Left ventricle myocardium superior (tissue), 1 donor: ENCODE measurements at regions not wholly inside any gene's neighbourhood (a gene's known extent, or its start where the extent isn't known, plus 50 kb on each side); places are given as distances from the start of the nearest gene placed in this dataset.

Experiments
- ATAC-seq: fragments of 200-7000 bp; cut with Tn5 transposase; one replicate; pipeline ENCODE4 v1.9.1; 2020; ENCODE audit warnings: mild to moderate bottlenecking, moderate library complexity
- DNase-seq: peaks from one replicate; pipeline ENCODE4 v3.0.0-alpha.2; 2020
- intact Hi-C: fragments of 100-400 bp; cut with micrococcal nuclease; formaldehyde crosslinking; loops from one replicate; pipeline ENCODE4 v1.11.0; 2022
- donor health status: DM: no; HTN: yes; CAD: no; lungs with severe emphysema.

DNA sequence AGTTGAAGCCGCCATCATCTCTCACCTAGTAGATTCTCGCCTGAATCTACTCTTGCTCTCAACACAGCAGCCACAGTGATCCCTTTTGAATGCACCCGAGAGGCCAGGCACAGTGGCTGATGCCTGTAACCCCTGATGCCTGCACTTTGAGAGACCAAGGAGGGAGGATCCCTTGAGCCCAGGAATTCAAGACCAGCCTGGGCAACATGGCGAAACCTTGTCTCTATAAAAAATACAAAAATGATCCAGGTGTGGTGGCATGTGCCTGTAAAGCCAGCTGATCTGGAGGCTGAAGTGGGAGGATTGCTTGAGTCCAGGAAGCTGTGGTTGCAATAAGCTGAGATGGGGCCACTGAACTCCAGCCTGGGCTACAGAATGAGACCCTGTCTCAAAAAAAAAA, 60.3 kb upstream of the EML4 start:
- ATAC-seq: no peak
- DNase-seq: no peak
- intact Hi-C loops: no loop called here

DNA sequence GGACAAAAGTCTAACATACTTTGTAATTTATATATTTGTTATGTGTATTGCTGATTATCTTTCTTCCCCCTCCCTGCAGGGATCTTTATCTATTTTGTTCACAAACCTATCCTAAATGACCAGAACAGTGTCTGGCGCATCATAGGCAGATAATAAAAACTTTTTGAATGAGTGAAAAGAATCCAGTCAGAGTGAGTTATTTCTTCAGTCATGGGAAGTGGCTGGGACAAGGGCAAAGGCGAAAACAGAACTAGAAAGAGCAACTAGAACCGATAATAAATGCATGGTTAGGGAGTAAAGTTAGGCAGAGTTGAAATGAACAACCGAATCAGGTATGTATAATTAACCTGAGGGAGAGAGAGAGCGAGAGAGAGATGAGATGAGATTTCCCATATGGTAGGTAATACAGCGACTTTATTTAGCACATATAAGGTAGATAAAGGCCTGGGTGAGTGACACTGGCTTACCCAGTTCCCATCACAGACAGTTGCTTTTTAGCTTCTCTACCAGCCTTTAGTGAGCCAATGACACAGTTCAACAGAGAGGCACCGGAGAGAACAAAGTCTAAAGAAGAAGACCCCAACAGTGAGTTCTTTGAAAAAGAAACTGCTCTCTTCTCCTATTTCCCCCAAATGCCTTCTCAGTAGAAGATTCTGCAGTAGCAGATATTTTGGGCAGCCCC, 59.1 kb upstream of the EML4 start:
- no peak for ATAC-seq
- DNase-seq: no peak
- intact Hi-C loops: no loop called here

DNA sequence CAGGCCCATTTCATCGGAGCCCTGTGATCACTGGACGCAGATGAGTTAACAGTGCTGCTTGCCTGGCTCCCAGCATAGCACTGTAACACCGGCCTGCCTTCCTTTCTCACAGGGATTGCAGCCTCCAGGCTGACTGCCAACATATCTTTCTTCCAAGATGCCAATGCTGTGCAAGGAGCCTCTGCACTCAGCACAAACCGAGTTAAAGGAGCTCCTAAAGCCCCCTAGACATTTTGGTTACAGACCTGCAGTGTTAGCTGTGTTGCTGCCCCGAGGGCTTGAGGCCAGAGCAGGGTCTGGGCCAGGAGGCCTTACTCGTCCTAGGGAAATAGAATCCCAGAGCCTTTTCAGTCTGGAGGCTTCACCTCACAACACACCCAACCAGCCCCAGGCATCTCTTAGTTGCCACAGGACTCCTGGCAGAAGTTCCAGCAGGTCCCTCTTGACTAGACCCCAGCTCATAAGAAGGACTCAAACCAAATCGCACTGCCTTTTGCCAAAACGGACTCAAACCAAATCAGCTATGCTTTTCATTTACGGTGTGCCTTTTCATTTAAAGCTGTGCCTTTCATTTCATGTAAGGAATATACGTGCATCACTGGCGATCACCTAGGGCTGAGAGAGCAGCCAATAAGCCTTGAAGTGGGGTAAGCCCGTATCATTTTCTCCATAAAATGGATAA, 58.4 kb upstream of the EML4 start:
- intact Hi-C loops: no loop called here
- ATAC-seq (no peak), DNase-seq (no peak)

DNA sequence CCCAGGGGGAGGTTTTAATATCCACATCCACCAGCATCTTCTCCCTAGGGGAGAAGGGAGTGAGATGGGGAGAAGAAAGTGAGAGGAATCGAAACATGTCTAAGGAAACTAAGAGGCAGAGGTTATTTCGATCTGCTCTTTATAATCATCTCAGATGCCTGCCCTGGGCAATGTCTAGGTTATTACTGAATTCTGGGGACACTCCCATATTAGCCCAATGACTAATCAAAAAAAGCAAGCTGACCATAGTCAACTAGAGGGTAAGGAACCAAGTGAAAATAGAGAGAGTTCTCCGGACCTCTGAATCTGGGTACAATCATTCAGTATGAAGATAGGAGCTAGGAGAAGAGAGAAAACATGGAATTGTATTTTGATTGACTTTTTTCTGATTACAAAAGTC, 56.7 kb upstream of the EML4 start:
- DNase-seq (no peak), ATAC-seq (no peak)
- intact Hi-C loops: no loop called here

DNA sequence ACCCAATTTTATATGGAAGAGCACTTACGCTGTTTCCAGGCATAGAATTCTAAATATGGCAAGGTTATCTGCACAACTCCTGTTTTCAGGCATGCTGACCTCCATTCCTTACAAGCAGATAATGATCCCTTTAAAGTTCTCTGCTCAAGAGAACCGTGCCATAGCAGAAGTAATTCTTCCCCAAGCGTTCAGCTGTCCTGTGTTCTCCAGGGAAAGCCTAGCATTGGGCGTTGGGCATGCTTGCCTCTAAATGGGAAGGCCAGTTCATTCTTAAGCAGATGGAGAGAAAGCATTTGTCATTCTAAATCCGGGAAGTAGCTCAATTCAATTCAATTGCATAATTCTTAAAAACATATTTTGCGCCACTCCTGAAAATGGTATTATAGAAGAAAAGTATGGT, 55.7 kb upstream of the EML4 start:
- ATAC-seq: no peak
- no peak for DNase-seq
- intact Hi-C loops: no loop called here

DNA sequence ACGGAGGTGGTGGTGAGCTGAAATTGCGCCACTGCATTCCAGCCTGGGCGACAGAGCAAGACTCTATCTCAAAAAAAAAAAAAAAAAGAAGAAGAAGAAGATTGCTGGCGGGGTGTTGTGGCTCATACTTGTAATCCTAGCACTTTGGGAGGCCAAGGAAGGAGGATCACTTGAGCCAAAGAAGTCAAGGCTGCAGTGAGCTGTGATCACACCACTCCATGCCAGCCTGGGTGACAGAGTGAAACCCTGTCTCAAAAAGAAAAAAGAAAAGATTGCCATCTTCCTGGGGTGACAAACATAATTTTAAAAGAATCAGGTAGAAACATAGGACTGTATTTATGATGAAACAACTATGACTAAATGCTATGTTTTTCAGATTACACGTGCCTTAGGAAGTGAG, 55.1 kb upstream of the EML4 start:
- ATAC-seq (no peak), DNase-seq (no peak)
- intact Hi-C loops: no loop called here

DNA sequence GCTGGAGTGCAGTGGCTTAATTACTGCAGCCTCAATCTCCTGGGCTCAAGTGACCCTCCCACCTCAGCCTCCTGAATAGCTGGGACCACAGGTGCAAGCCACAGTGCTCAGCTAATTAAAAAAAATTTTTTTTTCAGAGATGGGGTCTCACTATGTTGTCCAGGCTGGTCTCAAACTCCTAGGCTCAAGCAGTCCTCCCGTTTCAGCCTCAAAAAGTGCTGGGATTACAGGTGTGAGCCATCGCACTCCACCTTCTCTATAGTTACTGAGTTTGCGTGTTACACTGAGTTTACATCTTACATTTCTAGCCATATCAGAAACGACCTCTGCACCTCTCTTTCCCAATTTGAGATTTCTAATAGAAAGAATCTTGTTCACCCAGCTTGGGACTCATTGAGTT, 53.6 kb upstream of the EML4 start:
- ATAC-seq (no peak), DNase-seq (no peak)
- intact Hi-C loops: no loop called here

DNA sequence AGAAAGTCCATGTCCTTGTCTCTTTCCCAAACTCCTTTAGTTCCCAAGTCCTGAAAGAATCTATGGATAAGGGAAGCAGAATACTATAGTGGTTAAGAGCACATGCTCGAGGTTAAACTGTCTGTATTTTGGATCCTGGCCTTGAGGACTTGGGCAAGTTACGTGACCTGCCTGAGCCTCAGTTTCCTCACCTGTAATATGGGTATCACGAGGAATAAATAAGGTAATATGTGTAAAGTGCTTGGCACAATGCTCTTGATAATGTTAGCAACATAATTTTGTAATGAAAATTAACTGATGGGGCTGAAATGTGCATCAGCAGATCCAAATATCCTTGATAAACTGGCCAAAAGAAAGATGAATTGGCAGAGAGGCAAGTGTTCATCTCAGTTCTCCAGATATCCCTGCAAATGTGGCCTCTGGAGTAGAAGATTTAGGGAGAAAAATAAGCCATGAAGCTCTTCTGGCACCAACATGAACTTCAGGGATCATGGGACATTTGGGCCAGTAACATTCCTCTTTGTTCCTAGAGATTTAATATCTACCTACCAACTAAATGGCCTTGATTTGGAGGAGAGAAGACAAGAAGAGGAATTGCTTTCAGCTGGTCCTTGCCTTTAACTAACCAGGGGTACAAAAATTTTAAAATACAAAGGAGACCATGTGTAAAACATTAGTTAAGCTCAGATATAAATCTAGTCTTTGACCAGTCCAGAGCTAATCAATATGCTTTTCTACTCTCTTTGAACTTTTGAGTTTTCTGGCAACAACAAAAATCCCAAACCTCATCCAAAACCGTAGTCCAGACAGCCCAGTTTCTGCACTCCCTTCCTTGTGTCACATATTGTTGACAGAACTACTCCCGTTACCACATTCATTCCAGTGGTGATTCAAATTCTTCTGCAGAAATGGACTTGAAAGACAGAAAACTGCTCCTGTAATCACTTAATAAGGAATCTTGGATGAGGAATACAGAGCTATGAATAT, 52.7 kb upstream of the EML4 start:
- intact Hi-C loops: no loop called here
- no peak for ATAC-seq
- no peak for DNase-seq

DNA sequence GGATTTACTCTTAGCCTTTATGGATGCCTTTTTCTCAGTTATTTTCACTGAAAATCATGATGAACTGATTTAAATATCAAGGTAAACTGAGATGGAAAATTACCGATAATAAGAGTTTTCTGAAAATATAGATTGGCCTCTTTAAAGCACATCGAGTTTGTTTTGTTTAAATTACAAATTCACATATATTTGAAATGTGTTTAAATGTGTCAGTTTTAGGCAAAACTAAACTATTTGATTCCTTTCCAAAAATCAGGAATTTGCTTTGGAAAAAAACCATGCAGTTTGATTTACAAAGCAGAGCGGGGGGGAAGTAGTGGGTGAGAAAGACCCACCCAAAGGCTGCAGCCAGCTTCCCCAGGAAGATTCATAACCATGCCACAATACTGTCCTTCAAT, 52.0 kb upstream of the EML4 start:
- ATAC-seq (no peak), DNase-seq (no peak)
- intact Hi-C loops: no loop called here

DNA sequence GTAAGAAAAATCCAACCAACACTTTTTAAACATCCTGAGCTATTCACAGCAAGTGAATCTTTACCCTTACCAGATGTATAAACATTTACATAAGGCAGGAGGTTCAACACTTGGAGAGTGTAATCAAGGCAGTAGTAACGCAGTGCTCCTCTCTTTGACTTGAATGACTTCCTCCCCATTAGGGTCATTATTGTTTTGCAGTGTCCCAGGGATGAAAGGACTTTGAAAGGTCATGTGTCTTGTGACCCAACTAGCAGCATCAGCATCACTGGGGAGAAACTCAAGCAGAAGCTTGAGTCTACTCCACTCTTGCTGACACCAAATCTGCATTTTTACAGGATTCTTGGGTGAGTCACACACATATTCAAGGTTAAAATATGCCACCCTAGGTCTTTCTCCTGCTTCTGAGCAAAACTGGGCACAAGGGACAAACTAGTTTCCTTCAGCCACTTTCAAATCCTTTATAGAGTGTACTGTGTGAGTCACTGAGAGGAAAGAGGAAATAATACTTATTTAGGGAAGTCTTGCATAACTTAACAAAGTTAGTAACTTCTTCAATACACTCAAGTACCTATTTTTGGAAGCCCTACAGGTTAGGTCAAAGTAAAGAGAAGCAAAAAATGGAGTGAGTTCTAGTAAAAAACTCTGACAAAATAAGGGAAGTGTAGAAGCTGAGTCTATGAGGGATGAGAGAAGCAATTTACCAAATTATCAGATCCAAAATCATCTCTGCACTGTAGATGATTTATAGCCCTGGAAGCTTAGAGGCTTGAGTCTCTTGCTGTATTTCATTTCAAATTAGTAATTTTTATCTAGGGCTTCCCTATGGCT, 51.0 kb upstream of the EML4 start:
- peak; percentile 78 for ATAC-seq
- DNase-seq: no peak
- intact Hi-C loops: no loop called here

DNA sequence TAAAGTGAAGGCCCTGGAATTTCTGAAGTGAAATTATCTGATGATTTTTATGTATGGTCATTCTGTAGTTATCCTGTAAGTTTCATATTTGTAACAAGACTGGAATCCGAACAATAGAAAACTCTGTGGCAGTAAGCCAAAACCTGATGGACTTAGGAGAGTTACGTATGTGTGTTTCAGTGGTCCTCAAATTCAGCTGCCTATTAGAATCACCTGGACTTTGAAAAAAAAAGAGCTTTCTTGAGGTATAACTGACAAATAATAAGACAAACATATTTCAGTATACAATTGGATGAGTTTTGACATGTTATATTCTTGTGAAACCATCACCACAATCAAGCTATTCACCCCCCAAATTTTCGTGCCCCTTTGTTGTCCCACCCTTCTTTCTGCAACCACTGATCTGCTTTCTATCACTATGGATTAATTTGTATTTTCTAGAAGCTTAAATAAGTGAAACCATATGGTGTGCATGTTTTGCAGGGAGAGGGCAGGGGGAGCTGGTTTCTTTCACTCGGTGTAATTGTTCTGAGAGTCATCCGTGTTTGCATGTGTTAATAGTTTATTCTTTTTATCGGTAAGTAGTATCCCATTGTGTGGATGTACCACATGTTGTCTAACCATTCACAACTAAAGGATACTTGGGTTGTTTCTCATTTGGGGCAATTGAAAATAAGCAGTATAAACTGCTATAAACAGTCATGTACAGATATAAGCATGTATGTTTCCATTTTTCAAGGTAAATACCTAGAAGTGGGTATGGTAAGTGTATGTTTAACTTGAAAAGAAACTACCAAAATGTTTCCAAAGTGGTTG, 50.2 kb upstream of the EML4 start:
- DNase-seq (no peak), ATAC-seq (no peak)
- intact Hi-C loops: no loop called here
